OCI-LY3 (cell line): ENCODE measurements at regions not wholly inside any gene's neighbourhood (a gene's known extent, or its start where the extent isn't known, plus 50 kb on each side); places are given as distances from the start of the nearest gene placed in this dataset.
"Not testable (repeated sequence)": the region's sequence is repeated elsewhere in the genome, so short reads cannot be mapped to it uniquely, and the experiment has no call there.

Experiments
- H2AFZ ChIP-seq: fragments of 200-600, 300-600 bp; shearing (Covaris generic); 2 replicates; pipeline ENCODE4 v1.6.0; 2014; ENCODE audit warnings: antibody characterized with exemption, low read depth, low read length
- H3K27ac ChIP-seq: fragments of 200-600, 300-600 bp; sonication (generic); 2 replicates; pipeline ENCODE4 v1.5.1; 2014; ENCODE audit warnings: mild to moderate bottlenecking, low read length, moderate library complexity, mixed read lengths
- H3K27me3 ChIP-seq: fragments of 200-600, 300-600 bp; sonication (generic); 2 replicates; pipeline ENCODE4 v1.6.1; 2014; ENCODE audit warnings: low read depth, low read length, mixed read lengths
- H3K36me3 ChIP-seq: fragments of 200-600, 300-600 bp; sonication (generic); replicated peaks from 2 replicates; pipeline ENCODE3; 2014; ENCODE audit warnings: low read depth, low read length, mixed read lengths
- H3K4me1 ChIP-seq: fragments of 300-600, 200-600 bp; sonication (generic); 2 replicates; pipeline ENCODE4 v1.6.1; 2014; ENCODE audit warnings: low read length, mixed read lengths
- H3K4me2 ChIP-seq: fragments of 200-600, 300-600 bp; sonication (generic); 2 replicates; pipeline ENCODE4 v1.6.1; 2014; ENCODE audit warnings: low read length, mixed read lengths
- H3K4me3 ChIP-seq: fragments of 300-600, 200-600 bp; sonication (generic); 2 replicates; pipeline ENCODE4 v1.5.1; 2014; ENCODE audit warnings: antibody characterized with exemption, mild to moderate bottlenecking, low read length, moderate library complexity
- H3K79me2 ChIP-seq: fragments of 300-600, 200-600 bp; shearing (Covaris generic); 2 replicates; pipeline ENCODE4 v1.6.1; 2014; ENCODE audit warnings: mild to moderate bottlenecking, low read length, mixed read lengths
- H3K9ac ChIP-seq: fragments of 300-600, 200-600 bp; shearing (Covaris generic); 2 replicates; pipeline ENCODE4 v1.6.0; 2014; ENCODE audit warnings: mild to moderate bottlenecking, low read length, moderate library complexity
- H3K9me3 ChIP-seq: fragments of 200-600, 300-600 bp; shearing (Covaris generic); 2 replicates; pipeline ENCODE4 v1.6.1; 2014; ENCODE audit warnings: low read length, mixed read lengths; ENCODE audit not compliant: insufficient read depth
- H4K20me1 ChIP-seq: fragments of 200-600, 300-600 bp; sonication (generic); 2 replicates; pipeline ENCODE4 v1.6.1; 2016; ENCODE audit warnings: low read length, mixed read lengths; ENCODE audit not compliant: insufficient read depth
- EZH2phosphoT487 ChIP-seq: fragments of 200-600 bp; shearing (Covaris generic); IDR thresholded peaks from 2 replicates; pipeline ENCODE4 v1.6.1; 2018; ENCODE audit warnings: antibody characterized with exemption, mixed run types, low read depth
- TF ChIP-seq, protein P1 (sequence below): fragments of 200-600, 300-600 bp; sonication (generic); IDR thresholded peaks from 2 replicates; pipeline ENCODE4 v1.5.1; 2014; ENCODE audit warnings: antibody characterized with exemption, low read length, low read depth

DNA sequence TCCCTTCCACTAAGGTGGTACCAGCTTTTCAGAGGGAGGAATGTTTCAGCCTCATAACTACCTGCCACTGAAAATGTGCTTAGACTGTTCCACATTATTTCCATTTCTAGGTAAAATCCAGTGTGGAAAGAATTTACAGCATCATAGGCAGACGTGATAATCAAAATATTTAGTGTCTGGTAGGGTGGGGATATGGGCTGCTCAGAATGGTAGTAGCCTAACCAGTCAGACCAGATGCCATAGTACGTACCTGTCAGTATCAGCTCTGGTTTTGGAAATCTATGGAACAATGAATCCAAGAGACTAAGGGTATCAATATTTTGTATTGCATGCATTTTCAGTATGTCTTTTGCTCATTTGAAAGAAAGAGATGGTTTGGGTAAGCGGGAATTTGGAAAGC lies 76.8 kb upstream of the APBB1IP start:
- no peak overlapping the region for H2AFZ ChIP-seq
- no peak overlapping the region for H3K27ac ChIP-seq
- no peaks in the 10 kb centered on the region for H3K9me3 ChIP-seq
- no peaks in the 10 kb centered on the region for H3K27me3 ChIP-seq
- H3K9ac ChIP-seq: no peak overlapping the region
- no peak overlapping the region for H3K4me3 ChIP-seq
- H3K4me1 ChIP-seq: peaks cover 9% of the 10 kb centered on the region
- H4K20me1 ChIP-seq: no peaks in the 10 kb centered on the region
- no peak overlapping the region for H3K4me2 ChIP-seq
- H3K79me2 ChIP-seq: no peaks in the 10 kb centered on the region
- TF ChIP-seq EZH2phosphoT487: no peak
- TF ChIP-seq, protein P1, sequence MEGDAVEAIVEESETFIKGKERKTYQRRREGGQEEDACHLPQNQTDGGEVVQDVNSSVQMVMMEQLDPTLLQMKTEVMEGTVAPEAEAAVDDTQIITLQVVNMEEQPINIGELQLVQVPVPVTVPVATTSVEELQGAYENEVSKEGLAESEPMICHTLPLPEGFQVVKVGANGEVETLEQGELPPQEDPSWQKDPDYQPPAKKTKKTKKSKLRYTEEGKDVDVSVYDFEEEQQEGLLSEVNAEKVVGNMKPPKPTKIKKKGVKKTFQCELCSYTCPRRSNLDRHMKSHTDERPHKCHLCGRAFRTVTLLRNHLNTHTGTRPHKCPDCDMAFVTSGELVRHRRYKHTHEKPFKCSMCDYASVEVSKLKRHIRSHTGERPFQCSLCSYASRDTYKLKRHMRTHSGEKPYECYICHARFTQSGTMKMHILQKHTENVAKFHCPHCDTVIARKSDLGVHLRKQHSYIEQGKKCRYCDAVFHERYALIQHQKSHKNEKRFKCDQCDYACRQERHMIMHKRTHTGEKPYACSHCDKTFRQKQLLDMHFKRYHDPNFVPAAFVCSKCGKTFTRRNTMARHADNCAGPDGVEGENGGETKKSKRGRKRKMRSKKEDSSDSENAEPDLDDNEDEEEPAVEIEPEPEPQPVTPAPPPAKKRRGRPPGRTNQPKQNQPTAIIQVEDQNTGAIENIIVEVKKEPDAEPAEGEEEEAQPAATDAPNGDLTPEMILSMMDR: no peak
- H3K36me3 ChIP-seq: no peaks in the 10 kb centered on the region

DNA sequence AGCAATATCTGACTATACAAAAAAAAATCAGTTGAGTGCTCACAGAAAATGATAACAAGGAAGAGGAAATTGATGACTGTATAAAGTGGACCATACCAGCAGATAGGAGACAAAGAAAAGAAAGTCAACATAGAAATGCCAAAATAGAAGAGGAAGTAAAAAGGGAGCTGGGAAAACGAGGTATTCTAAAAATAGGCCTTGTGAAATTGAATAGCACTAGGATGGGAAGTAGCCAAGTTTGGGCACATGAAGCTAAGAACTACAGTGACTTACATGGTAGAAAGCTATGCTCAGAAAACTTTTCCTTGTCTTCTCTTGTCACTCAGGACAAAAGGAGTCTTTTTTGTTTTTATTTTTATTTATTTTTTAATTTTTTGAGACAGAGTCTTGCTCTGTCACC lies 76.2 kb upstream of the APBB1IP start:
- no peaks in the 10 kb centered on the region for H3K36me3 ChIP-seq
- no peaks in the 10 kb centered on the region for H4K20me1 ChIP-seq
- no peaks in the 10 kb centered on the region for H3K27me3 ChIP-seq
- H3K9ac ChIP-seq: no peak overlapping the region
- no peak overlapping the region for H2AFZ ChIP-seq
- no peaks in the 10 kb centered on the region for H3K79me2 ChIP-seq
- peaks cover 6% of the 10 kb centered on the region for H3K4me1 ChIP-seq
- TF ChIP-seq, protein P1: no peak
- TF ChIP-seq EZH2phosphoT487: no peak
- H3K27ac ChIP-seq: no peak overlapping the region
- H3K4me2 ChIP-seq: no peak overlapping the region
- H3K9me3 ChIP-seq: no peaks in the 10 kb centered on the region
- H3K4me3 ChIP-seq: no peak overlapping the region

DNA sequence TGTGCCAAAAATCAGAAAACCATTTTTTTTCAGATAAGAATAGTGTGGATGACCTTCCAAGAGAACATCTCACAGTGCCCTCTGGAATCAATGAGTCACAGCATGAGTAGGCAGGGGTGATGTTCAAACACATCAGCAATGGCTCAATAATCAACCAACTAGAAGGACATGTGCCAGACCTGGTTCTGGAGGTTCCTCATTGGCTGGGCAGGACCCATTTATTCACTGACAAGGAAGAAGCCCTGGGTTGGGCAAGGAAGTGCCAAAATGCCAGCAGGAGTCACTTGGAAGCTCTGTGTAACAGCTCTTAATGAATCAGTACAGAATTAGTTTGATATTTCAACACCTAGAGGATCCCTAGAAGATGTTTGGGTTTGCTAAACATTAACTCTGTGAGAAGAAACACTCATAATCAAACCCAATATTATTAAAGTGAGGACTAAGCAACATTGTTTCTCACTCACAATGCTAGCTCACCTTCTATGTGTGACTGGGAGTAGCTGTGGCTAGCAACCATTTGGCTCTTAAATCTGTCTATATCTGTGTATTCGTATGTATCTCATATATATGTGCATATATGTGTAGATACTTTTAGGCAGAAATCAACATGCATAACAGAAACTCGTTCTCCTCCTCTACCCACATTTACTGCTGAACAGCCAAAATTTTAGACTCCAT lies 72.3 kb upstream of the APBB1IP start:
- TF ChIP-seq EZH2phosphoT487: no peak
- TF ChIP-seq, protein P1: no peak
- Histone ChIP-seq H3K27me3 (no peaks in the 10 kb centered on the region), H3K36me3 (no peaks in the 10 kb centered on the region), H3K4me1 (peaks cover 20% of the 10 kb centered on the region), H3K27ac (no peak overlapping the region), H3K79me2 (no peaks in the 10 kb centered on the region), H3K4me3 (no peak overlapping the region), H3K4me2 (no peak overlapping the region), H4K20me1 (no peaks in the 10 kb centered on the region), H3K9me3 (no peaks in the 10 kb centered on the region), H3K9ac (no peak overlapping the region), H2AFZ (no peak overlapping the region)

DNA sequence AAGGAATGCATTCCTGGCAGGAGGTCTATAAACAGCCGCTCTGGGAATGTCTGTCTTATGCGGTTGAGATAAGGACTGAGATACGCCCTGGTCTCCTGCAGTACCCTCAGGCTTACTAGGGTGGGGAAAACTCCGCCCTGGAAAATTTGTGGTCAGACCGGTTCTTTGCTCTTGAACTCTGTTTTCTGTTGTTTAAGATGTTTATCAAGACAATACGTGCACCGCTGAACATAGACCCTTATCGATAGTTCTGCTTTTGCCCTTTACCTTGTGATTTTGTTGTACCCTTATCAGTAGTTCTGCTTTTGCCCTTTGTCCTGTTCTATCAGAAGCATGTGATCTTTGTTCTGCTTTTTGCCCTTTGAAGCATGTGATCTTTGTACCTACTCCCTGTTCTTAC lies 71.1 kb upstream of the APBB1IP start:
- not testable (repeated sequence) for H3K9me3 ChIP-seq, H3K36me3 ChIP-seq, H4K20me1 ChIP-seq, H2AFZ ChIP-seq, H3K9ac ChIP-seq, H3K27ac ChIP-seq, H3K79me2 ChIP-seq, H3K27me3 ChIP-seq, H3K4me3 ChIP-seq, H3K4me2 ChIP-seq
- peaks cover 25% of the 10 kb centered on the region for H3K4me1 ChIP-seq
